ENCODE measurements at regions not wholly inside any gene's neighbourhood (a gene's known extent, or its start where the extent isn't known, plus 50 kb on each side); places are given as distances from the start of the nearest gene placed in this dataset.

- no peak for DNase-seq (ENCODE audit: low read depth)
- no peaks in the 10 kb centered on the region for H4K20me1 ChIP-seq (ENCODE audit: insufficient read depth, low read length)
- Mint-ChIP-seq H3K9me3 (ENCODE audit: unreplicated experiment) (no peaks in the 10 kb centered on the region), H3K4me3 (ENCODE audit: unreplicated experiment) (no peak overlapping the region), H3K4me1 (ENCODE audit: low read depth, unreplicated experiment) (peaks cover 21% of the 10 kb centered on the region), H3K36me3 (ENCODE audit: low read depth, unreplicated experiment) (no peaks in the 10 kb centered on the region), H3K27ac (ENCODE audit: unreplicated experiment) (no peak overlapping the region), H3K27me3 (ENCODE audit: low read depth, unreplicated experiment) (no peaks in the 10 kb centered on the region)
- H2AFZ ChIP-seq (ENCODE audit: low read depth, low read length), result no peak overlapping the region
- H3K4me2 ChIP-seq (ENCODE audit: low read length), result no peak overlapping the region
- no peaks in the 10 kb centered on the region for H3K79me2 ChIP-seq (ENCODE audit: insufficient read depth, low read length)
- no peaks in the 10 kb centered on the region for H3K9me3 ChIP-seq (ENCODE audit: insufficient read depth, low read depth, low read length)
- no peaks in the 10 kb centered on the region for H3K27me3 ChIP-seq (ENCODE audit: insufficient read depth, low read length)
- no peak overlapping the region for H3K9ac ChIP-seq (ENCODE audit: low read length)
- no peak overlapping the region for H3K4me3 ChIP-seq (ENCODE audit: insufficient read depth, low read depth, low read length)
- no peak for TF ChIP-seq EZH2 (IDR thresholded peaks at IDR 0.05; ENCODE audit: insufficient read depth, low read length)
- TF ChIP-seq, protein P1, sequence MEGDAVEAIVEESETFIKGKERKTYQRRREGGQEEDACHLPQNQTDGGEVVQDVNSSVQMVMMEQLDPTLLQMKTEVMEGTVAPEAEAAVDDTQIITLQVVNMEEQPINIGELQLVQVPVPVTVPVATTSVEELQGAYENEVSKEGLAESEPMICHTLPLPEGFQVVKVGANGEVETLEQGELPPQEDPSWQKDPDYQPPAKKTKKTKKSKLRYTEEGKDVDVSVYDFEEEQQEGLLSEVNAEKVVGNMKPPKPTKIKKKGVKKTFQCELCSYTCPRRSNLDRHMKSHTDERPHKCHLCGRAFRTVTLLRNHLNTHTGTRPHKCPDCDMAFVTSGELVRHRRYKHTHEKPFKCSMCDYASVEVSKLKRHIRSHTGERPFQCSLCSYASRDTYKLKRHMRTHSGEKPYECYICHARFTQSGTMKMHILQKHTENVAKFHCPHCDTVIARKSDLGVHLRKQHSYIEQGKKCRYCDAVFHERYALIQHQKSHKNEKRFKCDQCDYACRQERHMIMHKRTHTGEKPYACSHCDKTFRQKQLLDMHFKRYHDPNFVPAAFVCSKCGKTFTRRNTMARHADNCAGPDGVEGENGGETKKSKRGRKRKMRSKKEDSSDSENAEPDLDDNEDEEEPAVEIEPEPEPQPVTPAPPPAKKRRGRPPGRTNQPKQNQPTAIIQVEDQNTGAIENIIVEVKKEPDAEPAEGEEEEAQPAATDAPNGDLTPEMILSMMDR (IDR thresholded peaks at IDR 0.05; ENCODE audit: insufficient read depth, low read depth, low read length), result no peak
- no peak for FAIRE-seq
- no peaks in the 10 kb centered on the region for H3K36me3 ChIP-seq (ENCODE audit: insufficient read depth, low read length)
- no peak overlapping the region for H3K27ac ChIP-seq (ENCODE audit: low read depth, low read length)
- no peaks in the 10 kb centered on the region for H3K4me1 ChIP-seq (ENCODE audit: insufficient read depth, low read length)
Observed at GRCh38 chr2:180910831-180911665, 69.4 kb upstream of the UBE2E3 start.

GRCh38 chr2:180907731-180908130 is 72.7 kb upstream of the UBE2E3 start:
- no peak overlapping the region for H3K4me3 Mint-ChIP-seq (ENCODE audit: unreplicated experiment)
- no peaks in the 10 kb centered on the region for H3K36me3 Mint-ChIP-seq (ENCODE audit: low read depth, unreplicated experiment)
- Histone ChIP-seq H3K27me3 (ENCODE audit: insufficient read depth, low read length) (no peaks in the 10 kb centered on the region), H3K9ac (ENCODE audit: low read length) (no peak overlapping the region), H3K79me2 (ENCODE audit: insufficient read depth, low read length) (no peaks in the 10 kb centered on the region), H3K4me1 (ENCODE audit: insufficient read depth, low read length) (no peaks in the 10 kb centered on the region), H3K36me3 (ENCODE audit: insufficient read depth, low read length) (no peaks in the 10 kb centered on the region), H2AFZ (ENCODE audit: low read depth, low read length) (no peak overlapping the region), H4K20me1 (ENCODE audit: insufficient read depth, low read length) (no peaks in the 10 kb centered on the region), H3K27ac (ENCODE audit: low read depth, low read length) (no peak overlapping the region), H3K4me2 (ENCODE audit: low read length) (peak overlapping the region; percentile 16), H3K9me3 (ENCODE audit: insufficient read depth, low read depth, low read length) (no peaks in the 10 kb centered on the region), H3K4me3 (ENCODE audit: insufficient read depth, low read depth, low read length) (no peak overlapping the region)
- FAIRE-seq (peak; percentile 47), DNase-seq (ENCODE audit: low read depth) (peak; percentile 91)
- peaks cover 26% of the 10 kb centered on the region for H3K4me1 Mint-ChIP-seq (ENCODE audit: low read depth, unreplicated experiment)
- peak overlapping the region; percentile 56 for H3K27ac Mint-ChIP-seq (ENCODE audit: unreplicated experiment)
- H3K9me3 Mint-ChIP-seq (ENCODE audit: unreplicated experiment), result no peaks in the 10 kb centered on the region
- no peak for TF ChIP-seq EZH2 (IDR thresholded peaks at IDR 0.05; ENCODE audit: insufficient read depth, low read length)
- TF ChIP-seq, protein P1 (IDR thresholded peaks at IDR 0.05; ENCODE audit: insufficient read depth, low read depth, low read length), result no peak
- no peaks in the 10 kb centered on the region for H3K27me3 Mint-ChIP-seq (ENCODE audit: low read depth, unreplicated experiment)

DNA sequence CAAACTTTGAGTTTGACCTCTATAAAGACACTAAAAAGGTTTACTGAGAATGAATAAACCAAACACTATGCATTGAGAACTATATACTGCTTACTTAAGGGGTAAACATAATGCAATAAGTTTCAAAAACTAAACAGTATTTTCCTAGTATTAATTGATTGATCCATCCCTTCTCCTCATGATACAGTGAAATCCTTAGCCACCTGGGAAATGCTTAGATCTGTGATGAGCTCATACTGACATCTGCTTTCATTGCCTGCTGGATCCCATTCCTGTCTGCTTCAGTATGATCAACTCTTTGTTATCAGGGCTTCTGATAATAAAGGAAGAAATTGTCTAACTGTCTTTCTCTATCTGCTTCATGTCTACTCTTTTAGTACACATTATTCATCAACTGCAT is 74.9 kb upstream of the UBE2E3 start:
- Histone ChIP-seq H3K36me3 (ENCODE audit: insufficient read depth, low read length) (no peaks in the 10 kb centered on the region), H3K27me3 (ENCODE audit: insufficient read depth, low read length) (no peaks in the 10 kb centered on the region), H3K9ac (ENCODE audit: low read length) (no peak overlapping the region), H4K20me1 (ENCODE audit: insufficient read depth, low read length) (no peaks in the 10 kb centered on the region), H3K4me2 (ENCODE audit: low read length) (no peak overlapping the region), H3K4me1 (ENCODE audit: insufficient read depth, low read length) (no peaks in the 10 kb centered on the region), H2AFZ (ENCODE audit: low read depth, low read length) (no peak overlapping the region), H3K4me3 (ENCODE audit: insufficient read depth, low read depth, low read length) (no peak overlapping the region), H3K9me3 (ENCODE audit: insufficient read depth, low read depth, low read length) (no peaks in the 10 kb centered on the region), H3K27ac (ENCODE audit: low read depth, low read length) (no peak overlapping the region), H3K79me2 (ENCODE audit: insufficient read depth, low read length) (no peaks in the 10 kb centered on the region)
- peaks cover 23% of the 10 kb centered on the region for H3K4me1 Mint-ChIP-seq (ENCODE audit: low read depth, unreplicated experiment)
- H3K27ac Mint-ChIP-seq (ENCODE audit: unreplicated experiment), result no peak overlapping the region
- no peak for DNase-seq (ENCODE audit: low read depth)
- H3K4me3 Mint-ChIP-seq (ENCODE audit: unreplicated experiment), result no peak overlapping the region
- no peaks in the 10 kb centered on the region for H3K27me3 Mint-ChIP-seq (ENCODE audit: low read depth, unreplicated experiment)
- H3K36me3 Mint-ChIP-seq (ENCODE audit: low read depth, unreplicated experiment), result no peaks in the 10 kb centered on the region
- no peaks in the 10 kb centered on the region for H3K9me3 Mint-ChIP-seq (ENCODE audit: unreplicated experiment)
- TF ChIP-seq, protein P1 (IDR thresholded peaks at IDR 0.05; ENCODE audit: insufficient read depth, low read depth, low read length), result no peak
- TF ChIP-seq EZH2 (IDR thresholded peaks at IDR 0.05; ENCODE audit: insufficient read depth, low read length), result no peak
- no peak for FAIRE-seq

All from astrocyte (in vitro differentiated cells and primary cell).